SK-N-SH (cell line): ENCODE measurements at regions not wholly inside any gene's neighbourhood (a gene's known extent, or its start where the extent isn't known, plus 50 kb on each side); places are given as distances from the start of the nearest gene placed in this dataset.

Experiments used
- CTCF ChIA-PET: fragments of 300-600, 350-600 bp; formaldehyde crosslinking; extraction: SDS; loops from one replicate; lab custom pipeline; 2021; lab: Yijun Ruan, JAX
- POLR2A ChIA-PET: fragments of 350-600 bp; sonication (Branson Sonifier 250); formaldehyde crosslinking; extraction: SDS; loops from one replicate; lab custom pipeline; 2020; ENCODE audit warnings: antibody characterized with exemption, inconsistent platforms; lab: Yijun Ruan, JAX
- DNase-seq: peaks from one replicate; pipeline ENCODE4 v3.0.0; 2012
- H2AFZ ChIP-seq: fragments of 200-600 bp; sonication (generic); 2 replicates; pipeline ENCODE4 v1.8.1; 2016; ENCODE audit warnings: antibody characterized with exemption, mild to moderate bottlenecking, low read depth
- H3F3A ChIP-seq: fragments of 200-600 bp; sonication (generic); replicated peaks from 2 replicates; pipeline ENCODE3; 2016; ENCODE audit warnings: antibody characterized with exemption, mild to moderate bottlenecking; ENCODE audit not compliant: insufficient read depth
- H3K27ac ChIP-seq, 2 experiments: fragments of 200-500 bp in 1 of 2; fragments of 200-600 bp in 1 of 2; sonication (Bioruptor generic) in 1 of 2; sonication (generic), shearing (Covaris generic) in 1 of 2; 2 replicates each; pipeline versions ENCODE4 v1.5.1 to v1.6.1; 2014 to 2016; ENCODE audit warnings: low read depth in 2 of 2, inconsistent platforms in 1 of 2, low read length in 1 of 2, mild to moderate bottlenecking in 1 of 2, mixed read lengths in 1 of 2
- H3K27me3 ChIP-seq: fragments of 200-600 bp; sonication (generic), shearing (Covaris generic); 2 replicates; pipeline ENCODE4 v1.6.1; 2016; ENCODE audit warnings: mixed run types; ENCODE audit not compliant: insufficient read depth
- H3K36me3 ChIP-seq, 2 experiments: fragments of 200-500 bp in 1 of 2; fragments of 200-600 bp in 1 of 2; sonication (Bioruptor generic) in 1 of 2; sonication (generic) in 1 of 2; replicated peaks in 1 of 2; 2 replicates each; pipeline versions ENCODE3 to v1.5.1; 2014 to 2016; ENCODE audit warnings: low read length in 1 of 2, mild to moderate bottlenecking in 1 of 2; ENCODE audit not compliant: insufficient read depth in 2 of 2, control insufficient read depth in 1 of 2
- H3K4me1 ChIP-seq, 2 experiments: fragments of 200-500 bp in 1 of 2; fragments of 200-600 bp in 1 of 2; sonication (Bioruptor generic) in 1 of 2; sonication (generic), shearing (Covaris generic) in 1 of 2; 2 replicates each; pipeline versions ENCODE4 v1.5.1 to v1.6.1; 2014 to 2016; ENCODE audit warnings: low read depth in 1 of 2, low read length in 1 of 2, mixed run types in 1 of 2; ENCODE audit not compliant: insufficient read depth in 2 of 2, control insufficient read depth in 1 of 2
- H3K4me2 ChIP-seq: fragments of 200-600 bp; sonication (generic), shearing (Covaris generic); 2 replicates; pipeline ENCODE4 v1.6.1; 2017; ENCODE audit warnings: mixed run types
- H3K4me3 ChIP-seq, 2 experiments: fragments of 200-500 bp in 1 of 2; fragments of 200-600 bp in 1 of 2; sonication (Bioruptor generic) in 1 of 2; sonication (generic), shearing (Covaris generic) in 1 of 2; 2 replicates each; pipeline versions ENCODE4 v1.5.1 to v1.8.1; 2014 to 2016; ENCODE audit warnings: low read depth in 2 of 2, inconsistent platforms in 1 of 2, low read length in 1 of 2, mild to moderate bottlenecking in 1 of 2, mixed read lengths in 1 of 2, moderate library complexity in 1 of 2
- H3K79me2 ChIP-seq: fragments of 200-600 bp; sonication (generic); 2 replicates; pipeline ENCODE4 v1.8.1; 2017; ENCODE audit warnings: mild to moderate bottlenecking; ENCODE audit not compliant: insufficient read depth
- H3K9ac ChIP-seq: fragments of 200-600 bp; sonication (generic); 2 replicates; pipeline ENCODE4 v1.6.1; 2017; ENCODE audit warnings: mixed run types
- H3K9me2 ChIP-seq: fragments of 200-600 bp; sonication (generic); 2 replicates; pipeline ENCODE4 v1.6.1; 2017; ENCODE audit warnings: mixed run types
- H3K9me3 ChIP-seq: fragments of 200-600 bp; sonication (generic); 2 replicates; pipeline ENCODE4 v1.6.1; 2017; ENCODE audit warnings: mixed run types, mild to moderate bottlenecking, moderate library complexity
- H4K20me1 ChIP-seq: fragments of 200-600 bp; sonication (generic); 2 replicates; pipeline ENCODE4 v1.6.1; 2017; ENCODE audit warnings: mild to moderate bottlenecking, mixed run types; ENCODE audit not compliant: insufficient read depth
- CHD2 ChIP-seq: fragments of 150-350 bp; IDR thresholded peaks from 2 replicates; pipeline ENCODE4 v1.6.1; 2018; ENCODE audit warnings: low read length; ENCODE audit not compliant: partially characterized antibody
- CTCF ChIP-seq: fragments of 200-600 bp; sonication (generic); IDR thresholded peaks from 2 replicates; pipeline ENCODE4 v1.6.1; 2017; ENCODE audit warnings: antibody characterized with exemption, mild to moderate bottlenecking, moderate library complexity
- ELF1 ChIP-seq: IDR thresholded peaks from 2 replicates; pipeline ENCODE4 v1.4.0; 2012
- EZH2phosphoT487 ChIP-seq: fragments of 200-600 bp; sonication (generic); IDR thresholded peaks from 2 replicates; pipeline ENCODE4 v1.6.1; 2017; ENCODE audit warnings: low read depth, mixed run types, mild to moderate bottlenecking, antibody characterized with exemption, moderate library complexity, borderline replicate concordance
- FOXJ3 ChIP-seq: sonication (generic); formaldehyde crosslinking; IDR thresholded peaks from 2 replicates; pipeline ENCODE4 v1.5.1; 2020; ENCODE audit warnings: mild to moderate bottlenecking, missing genetic modification reagents
- IRF3 ChIP-seq: fragments of 150-350 bp; IDR thresholded peaks from 2 replicates; pipeline ENCODE4 v1.6.1; 2016; ENCODE audit warnings: mild to moderate bottlenecking, low read depth, low read length
- JUND ChIP-seq: IDR thresholded peaks from 2 replicates; pipeline ENCODE4 v1.4.0; 2012
- MXI1 ChIP-seq: IDR thresholded peaks from 2 replicates; pipeline ENCODE4 v1.6.1; 2012; ENCODE audit warnings: mild to moderate bottlenecking, low read depth, low read length, improper control_type of control experiment
- NRF1 ChIP-seq: IDR thresholded peaks from 2 replicates; pipeline ENCODE4 v1.6.1; 2012; ENCODE audit warnings: low read depth, mild to moderate bottlenecking, low read length
- PBX3 ChIP-seq: IDR thresholded peaks from 2 replicates; pipeline ENCODE4; 2012
- POLR2AphosphoS5 ChIP-seq: IDR thresholded peaks from 2 replicates; pipeline ENCODE4 v1.6.1; 2012; ENCODE audit warnings: low read depth, low read length
- RAD21 ChIP-seq: IDR thresholded peaks from 2 replicates; pipeline ENCODE4 v1.6.1; 2012; ENCODE audit warnings: mild to moderate bottlenecking, low read length
- RCOR1 ChIP-seq: fragments of 150-350 bp; IDR thresholded peaks from 2 replicates; pipeline ENCODE4 v1.6.1; 2017; ENCODE audit warnings: antibody characterized with exemption, low read length
- RFX5 ChIP-seq: IDR thresholded peaks from 2 replicates; pipeline ENCODE4 v1.6.1; 2012; ENCODE audit warnings: mild to moderate bottlenecking, improper control_type of control experiment, low read length
- RXRA ChIP-seq: IDR thresholded peaks from 2 replicates; pipeline ENCODE4 v1.4.0; 2012; ENCODE audit warnings: low read depth, mild to moderate bottlenecking, borderline replicate concordance
- SIN3A ChIP-seq: IDR thresholded peaks from 2 replicates; pipeline ENCODE4 v1.6.1; 2012; ENCODE audit warnings: low read depth, mild to moderate bottlenecking, low read length, moderate library complexity, borderline replicate concordance
- SMC3 ChIP-seq: IDR thresholded peaks from 2 replicates; pipeline ENCODE4 v1.6.1; 2012; ENCODE audit warnings: low read depth, low read length, improper control_type of control experiment
- TEAD4 ChIP-seq: IDR thresholded peaks from 2 replicates; pipeline ENCODE4 v1.4.0; 2012; ENCODE audit warnings: mild to moderate bottlenecking, borderline replicate concordance; ENCODE audit not compliant: insufficient read depth
- USF1 ChIP-seq: IDR thresholded peaks from 2 replicates; pipeline ENCODE4 v1.4.0; 2012; ENCODE audit warnings: low read depth, borderline replicate concordance
- YY1 ChIP-seq: IDR thresholded peaks from 2 replicates; pipeline ENCODE4 v1.4.0; 2012; ENCODE audit warnings: low read depth, mild to moderate bottlenecking
- WGBS: methylation state at CpG from one replicate; pipeline ENCODE4 v1.1.6; 2017; ENCODE audit warnings: low lambda C conversion rate; 5-methylcytosine and 5-hydroxymethylcytosine counted together

- no peaks in the 10 kb centered on the region for H3K27me3 ChIP-seq
- H4K20me1 ChIP-seq = no peaks in the 10 kb centered on the region
- H3K4me1 ChIP-seq = no peaks in the 10 kb centered on the region; a peak in 1 of 4 replicates
- 96% methylated on average over 53 of the region's 56 CpGs for WGBS
- H3F3A ChIP-seq = no peaks in the 10 kb centered on the region
- no peak for DNase-seq
- no peak overlapping the region for H3K27ac ChIP-seq
- no peaks in the 10 kb centered on the region for H3K36me3 ChIP-seq
- CTCF ChIA-PET = interaction anchor here (0.6 to 2.8 kb wide), 4 partner anchors 7 to 146 kb away, joined by 3 to 10 read pairs (median 8); no protein-coding TSS in a partner anchor
- no peak overlapping the region for H3K4me2 ChIP-seq
- no peak overlapping the region for H3K9ac ChIP-seq
- POLR2A ChIA-PET = no interaction called here
- TF ChIP-seq CHD2 (no peak), MXI1 (no peak), JUND (no peak), RCOR1 (no peak), ELF1 (no peak), POLR2AphosphoS5 (no peak), SIN3A (no peak), RFX5 (no peak), IRF3 (no peak), FOXJ3 (CRISPR knock-in tag) (no peak), TEAD4 (no peak), YY1 (no peak), PBX3 (no peak), CTCF (no peak), RAD21 (no peak), USF1 (no peak), SMC3 (no peak), EZH2phosphoT487 (no peak), NRF1 (no peak), RXRA (no peak)
- no peaks in the 10 kb centered on the region for H3K79me2 ChIP-seq
- H3K4me3 ChIP-seq = no peak overlapping the region
- H3K9me2 ChIP-seq = no peaks in the 10 kb centered on the region
- H3K9me3 ChIP-seq = no peaks in the 10 kb centered on the region
- no peak overlapping the region for H2AFZ ChIP-seq
Measured at GRCh38 chr15:89409184-89410038, 74.8 kb upstream of the POLG start.
